IPS-15b (cell line): ENCODE measurements at regions not wholly inside any gene's neighbourhood (a gene's known extent, or its start where the extent isn't known, plus 50 kb on each side); places are given as distances from the start of the nearest gene placed in this dataset.

ENCODE experiments used
- H3K27me3 ChIP-seq: one replicate; pipeline ENCODE4 v1.6.1; 2013; ENCODE audit warnings: low read length; ENCODE audit not compliant: control insufficient read depth, insufficient read depth
- H3K36me3 ChIP-seq: one replicate; pipeline ENCODE4 v1.6.1; 2013; ENCODE audit warnings: low read length; ENCODE audit not compliant: control insufficient read depth, insufficient read depth
- H3K4me1 ChIP-seq: one replicate; pipeline ENCODE4 v1.6.1; 2013; ENCODE audit warnings: mild to moderate bottlenecking, low read length; ENCODE audit not compliant: control insufficient read depth, insufficient read depth
- H3K4me3 ChIP-seq: one replicate; pipeline ENCODE4 v1.5.1; 2013; ENCODE audit warnings: low read depth, low read length
- H3K9ac ChIP-seq: one replicate; pipeline ENCODE4 v1.6.1; 2013; ENCODE audit warnings: low read depth, mild to moderate bottlenecking, low read length
- H3K9me3 ChIP-seq: one replicate; pipeline ENCODE4 v1.6.1; 2013; ENCODE audit warnings: mild to moderate bottlenecking, low read length; ENCODE audit not compliant: control insufficient read depth, insufficient read depth

- Histone ChIP-seq H3K27me3 (no peaks in the 10 kb centered on the region), H3K9ac (no peak overlapping the region), H3K4me1 (no peaks in the 10 kb centered on the region), H3K36me3 (no peaks in the 10 kb centered on the region), H3K9me3 (no peaks in the 10 kb centered on the region), H3K4me3 (no peak overlapping the region)
Measured at GRCh38 chr17:5635949-5636348, 51.6 kb upstream of the NLRP1 start.

- no peaks in the 10 kb centered on the region for H3K27me3 ChIP-seq
- H3K4me1 ChIP-seq = no peaks in the 10 kb centered on the region
- H3K4me3 ChIP-seq = no peak overlapping the region
- no peak overlapping the region for H3K9ac ChIP-seq
- no peaks in the 10 kb centered on the region for H3K36me3 ChIP-seq
- no peaks in the 10 kb centered on the region for H3K9me3 ChIP-seq
Measured at GRCh38 chr17:5638596-5638995, 54.3 kb upstream of the NLRP1 start.

GRCh38 chr17:5640726-5641125, 56.4 kb upstream of the NLRP1 start:
- Histone ChIP-seq H3K36me3 (no peaks in the 10 kb centered on the region), H3K4me1 (no peaks in the 10 kb centered on the region), H3K4me3 (no peak overlapping the region), H3K27me3 (no peaks in the 10 kb centered on the region), H3K9ac (no peak overlapping the region), H3K9me3 (no peaks in the 10 kb centered on the region)

GRCh38 chr17:5642752-5643151, 58.4 kb upstream of the NLRP1 start:
- Histone ChIP-seq H3K9me3 (no peaks in the 10 kb centered on the region), H3K27me3 (no peaks in the 10 kb centered on the region), H3K4me1 (no peaks in the 10 kb centered on the region), H3K9ac (no peak overlapping the region), H3K4me3 (no peak overlapping the region), H3K36me3 (no peaks in the 10 kb centered on the region)

- H3K36me3 ChIP-seq = no peaks in the 10 kb centered on the region
Measured at GRCh38 chr17:5644065-5644464, 59.8 kb upstream of the NLRP1 start.

GRCh38 chr17:5651348-5651747, 67.0 kb upstream of the NLRP1 start:
- H3K36me3 ChIP-seq = no peaks in the 10 kb centered on the region
- H3K4me1 ChIP-seq = no peaks in the 10 kb centered on the region
- H3K27me3 ChIP-seq = no peaks in the 10 kb centered on the region
- H3K4me3 ChIP-seq = no peak overlapping the region
- no peaks in the 10 kb centered on the region for H3K9me3 ChIP-seq
- no peak overlapping the region for H3K9ac ChIP-seq

More at GRCh38 chr17:5644065-5644464, 59.8 kb upstream of the NLRP1 start:
- H3K4me3 ChIP-seq = no peak overlapping the region
- H3K4me1 ChIP-seq = no peaks in the 10 kb centered on the region
- H3K9ac ChIP-seq = no peak overlapping the region
- no peaks in the 10 kb centered on the region for H3K27me3 ChIP-seq
- H3K9me3 ChIP-seq = no peaks in the 10 kb centered on the region

GRCh38 chr17:5661491-5662125, 77.3 kb upstream of the NLRP1 start:
- no peaks in the 10 kb centered on the region for H3K9me3 ChIP-seq
- H3K4me1 ChIP-seq = no peaks in the 10 kb centered on the region
- H3K4me3 ChIP-seq = no peak overlapping the region
- no peaks in the 10 kb centered on the region for H3K36me3 ChIP-seq
- peaks cover 2% of the 10 kb centered on the region for H3K27me3 ChIP-seq
- peak overlapping the region; percentile 20 for H3K9ac ChIP-seq

- H3K4me1 ChIP-seq = no peaks in the 10 kb centered on the region
- no peak overlapping the region for H3K4me3 ChIP-seq
- no peaks in the 10 kb centered on the region for H3K36me3 ChIP-seq
- peaks cover 2% of the 10 kb centered on the region for H3K27me3 ChIP-seq
- no peaks in the 10 kb centered on the region for H3K9me3 ChIP-seq
- no peak overlapping the region for H3K9ac ChIP-seq
Measured at GRCh38 chr17:5662409-5663085, 78.2 kb upstream of the NLRP1 start.

GRCh38 chr17:5665164-5665563, 80.9 kb upstream of the NLRP1 start:
- H3K36me3 ChIP-seq = no peaks in the 10 kb centered on the region
- H3K9me3 ChIP-seq = no peaks in the 10 kb centered on the region
- H3K4me3 ChIP-seq = no peak overlapping the region
- H3K4me1 ChIP-seq = no peaks in the 10 kb centered on the region
- no peak overlapping the region for H3K9ac ChIP-seq
- H3K27me3 ChIP-seq = no peaks in the 10 kb centered on the region

GRCh38 chr17:5667871-5668270, 83.6 kb upstream of the NLRP1 start:
- no peaks in the 10 kb centered on the region for H3K9me3 ChIP-seq

GRCh38 chr17:5668557-5669138, 84.3 kb upstream of the NLRP1 start:
- Histone ChIP-seq H3K36me3 (no peaks in the 10 kb centered on the region), H3K27me3 (no peaks in the 10 kb centered on the region), H3K4me3 (no peak overlapping the region), H3K4me1 (no peaks in the 10 kb centered on the region), H3K9me3 (no peaks in the 10 kb centered on the region), H3K9ac (no peak overlapping the region)

More at GRCh38 chr17:5667871-5668270, 83.6 kb upstream of the NLRP1 start:
- no peak overlapping the region for H3K4me3 ChIP-seq
- H3K4me1 ChIP-seq = no peaks in the 10 kb centered on the region
- H3K9ac ChIP-seq = no peak overlapping the region
- H3K27me3 ChIP-seq = no peaks in the 10 kb centered on the region
- no peaks in the 10 kb centered on the region for H3K36me3 ChIP-seq

GRCh38 chr17:5669191-5669590, 84.9 kb upstream of the NLRP1 start:
- H3K4me1 ChIP-seq = no peaks in the 10 kb centered on the region
- H3K9me3 ChIP-seq = no peaks in the 10 kb centered on the region
- no peak overlapping the region for H3K4me3 ChIP-seq
- H3K36me3 ChIP-seq = no peaks in the 10 kb centered on the region
- H3K27me3 ChIP-seq = no peaks in the 10 kb centered on the region
- H3K9ac ChIP-seq = no peak overlapping the region
